ENCODE measurements at regions not wholly inside any gene's neighbourhood (a gene's known extent, or its start where the extent isn't known, plus 50 kb on each side); places are given as distances from the start of the nearest gene placed in this dataset.

- no peak for ATAC-seq
- Histone ChIP-seq H3K27me3 (no peaks in the 10 kb centered on the region), H3K27ac (no peak overlapping the region), H3K9me3 (peaks cover 0 to 12% (median 0%) of the 10 kb centered on the region in 3 donors), H3K4me3 (no peak overlapping the region), H3K36me3 (no peaks in the 10 kb centered on the region), H3K4me1 (no peaks in the 10 kb centered on the region)
- 75 to 79% methylated on average over 4 to 5 of the region's 15 CpGs for WGBS, 2 donors (ENCODE audit: low coverage in 1 of 2)
- TF ChIP-seq EP300 (IDR thresholded peaks at IDR 0.05) (no peak), CTCF (IDR thresholded peaks at IDR 0.05) (no peak), POLR2A (IDR thresholded peaks at IDR 0.05) (no peak), POLR2AphosphoS5 (IDR thresholded peaks at IDR 0.05) (no peak)
Measured at GRCh38 chr2:57850415-57851130, 196.0 kb upstream of the VRK2 start.

- TF ChIP-seq POLR2AphosphoS5 (IDR thresholded peaks at IDR 0.05) (no peak), CTCF (IDR thresholded peaks at IDR 0.05) (no peak), EP300 (IDR thresholded peaks at IDR 0.05) (no peak), POLR2A (IDR thresholded peaks at IDR 0.05) (no peak)
- H3K36me3 ChIP-seq: no peaks in the 10 kb centered on the region
- H3K27me3 ChIP-seq: no peaks in the 10 kb centered on the region
- H3K9me3 ChIP-seq: no peaks in the 10 kb centered on the region
- no peak for ATAC-seq
- no peak overlapping the region for H3K4me3 ChIP-seq
- no peaks in the 10 kb centered on the region for H3K4me1 ChIP-seq
- no peak overlapping the region for H3K27ac ChIP-seq
Measured at GRCh38 chr2:57855212-57855611, 191.4 kb upstream of the VRK2 start.

DNA sequence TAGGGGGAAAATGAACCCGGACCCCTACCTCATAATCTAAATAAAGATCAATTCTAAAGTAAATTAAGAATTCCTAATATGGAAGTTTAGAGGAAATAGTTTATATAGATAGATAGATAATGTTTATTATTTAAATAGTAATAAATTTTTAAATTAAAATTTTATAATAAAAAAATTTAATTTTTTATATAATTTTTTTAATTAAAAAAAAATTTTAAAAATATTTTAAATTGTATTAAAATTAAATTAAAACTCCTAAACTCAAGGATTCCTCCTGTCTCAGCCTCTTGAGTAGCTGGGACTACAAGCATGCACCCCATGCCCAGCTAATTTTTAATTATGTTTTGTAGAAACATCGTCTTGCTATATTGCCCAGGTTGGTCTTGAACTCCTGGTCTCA is 186.9 kb upstream of the VRK2 start:
- Histone ChIP-seq H3K27ac (no peak overlapping the region), H3K36me3 (no peaks in the 10 kb centered on the region), H3K4me3 (no peak overlapping the region), H3K4me1 (no peaks in the 10 kb centered on the region), H3K9me3 (no peaks in the 10 kb centered on the region), H3K27me3 (no peaks in the 10 kb centered on the region)
- WGBS, 2 donors (ENCODE audit: low coverage in 1 of 2): 82 to 93% methylated on average over 2 of the region's 2 CpGs
- no peak for ATAC-seq
- TF ChIP-seq CTCF (IDR thresholded peaks at IDR 0.05) (no peak), EP300 (IDR thresholded peaks at IDR 0.05) (no peak)

- TF ChIP-seq POLR2A (IDR thresholded peaks at IDR 0.05): no peak
- TF ChIP-seq EP300 (IDR thresholded peaks at IDR 0.05): no peak
- no peak for TF ChIP-seq POLR2AphosphoS5 (IDR thresholded peaks at IDR 0.05)
- TF ChIP-seq CTCF (IDR thresholded peaks at IDR 0.05): no peak
- Histone ChIP-seq H3K27ac (no peak overlapping the region), H3K4me3 (no peak overlapping the region), H3K27me3 (no peaks in the 10 kb centered on the region), H3K4me1 (no peaks in the 10 kb centered on the region), H3K9me3 (no peaks in the 10 kb centered on the region), H3K36me3 (no peaks in the 10 kb centered on the region)
- no peak for ATAC-seq
- WGBS, 2 donors (ENCODE audit: low coverage in 1 of 2): 69 to 84% methylated on average over 2 of the region's 2 CpGs
Measured at GRCh38 chr2:57862153-57862552, 184.5 kb upstream of the VRK2 start.

GRCh38 chr2:57862727-57863126 is 183.9 kb upstream of the VRK2 start:
- Histone ChIP-seq H3K27me3 (no peaks in the 10 kb centered on the region), H3K9me3 (no peaks in the 10 kb centered on the region), H3K4me1 (no peaks in the 10 kb centered on the region), H3K36me3 (no peaks in the 10 kb centered on the region), H3K27ac (no peak overlapping the region), H3K4me3 (no peak overlapping the region)
- ATAC-seq: no peak
- TF ChIP-seq CTCF (IDR thresholded peaks at IDR 0.05) (no peak), POLR2A (IDR thresholded peaks at IDR 0.05) (no peak), POLR2AphosphoS5 (IDR thresholded peaks at IDR 0.05) (no peak), EP300 (IDR thresholded peaks at IDR 0.05) (no peak)
